Ovary (tissue), 3 donors: ENCODE measurements at regions not wholly inside any gene's neighbourhood (a gene's known extent, or its start where the extent isn't known, plus 50 kb on each side); places are given as distances from the start of the nearest gene placed in this dataset.

ENCODE experiments used
- EP300 ChIP-seq: sonication (generic); formaldehyde crosslinking; IDR thresholded peaks from one replicate; pipeline ENCODE4 v1.6.1; 2017; ENCODE audit warnings: antibody characterized with exemption
- POLR2A ChIP-seq: fragments of 450-650 bp; IDR thresholded peaks from one replicate; pipeline ENCODE4 v1.6.1; 2017; ENCODE audit warnings: antibody characterized with exemption, mild to moderate bottlenecking, moderate library complexity
- TF ChIP-seq, protein P1 (sequence below), 3 donors: fragments of 450-650 bp in 2 of 3; fragments of 200-600 bp in 1 of 3; IDR thresholded peaks; one replicate each; pipeline versions ENCODE4 v1.5.1 to v1.8.0; 2016 to 2022; ENCODE audit warnings: antibody characterized with exemption in 3 of 3, mild to moderate bottlenecking in 1 of 3
- donor health status: DM: no; HTN: no; CAD: no.

DNA sequence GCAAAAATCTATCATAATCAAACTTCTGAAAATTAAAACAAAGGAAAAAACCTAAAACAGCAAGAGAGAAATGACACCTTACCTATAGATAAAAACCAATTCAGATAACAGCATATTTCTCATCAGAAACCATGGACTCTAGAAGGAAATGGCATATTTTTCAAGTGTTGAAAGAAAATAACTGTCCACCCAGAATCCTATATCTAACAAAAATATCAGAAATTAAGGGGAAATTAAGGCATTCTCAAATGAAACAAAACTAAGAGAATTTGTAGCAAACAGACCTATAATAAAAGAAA, 257.2 kb downstream of the ANAPC1 start:
- no peak for TF ChIP-seq POLR2A
- TF ChIP-seq, protein P1, sequence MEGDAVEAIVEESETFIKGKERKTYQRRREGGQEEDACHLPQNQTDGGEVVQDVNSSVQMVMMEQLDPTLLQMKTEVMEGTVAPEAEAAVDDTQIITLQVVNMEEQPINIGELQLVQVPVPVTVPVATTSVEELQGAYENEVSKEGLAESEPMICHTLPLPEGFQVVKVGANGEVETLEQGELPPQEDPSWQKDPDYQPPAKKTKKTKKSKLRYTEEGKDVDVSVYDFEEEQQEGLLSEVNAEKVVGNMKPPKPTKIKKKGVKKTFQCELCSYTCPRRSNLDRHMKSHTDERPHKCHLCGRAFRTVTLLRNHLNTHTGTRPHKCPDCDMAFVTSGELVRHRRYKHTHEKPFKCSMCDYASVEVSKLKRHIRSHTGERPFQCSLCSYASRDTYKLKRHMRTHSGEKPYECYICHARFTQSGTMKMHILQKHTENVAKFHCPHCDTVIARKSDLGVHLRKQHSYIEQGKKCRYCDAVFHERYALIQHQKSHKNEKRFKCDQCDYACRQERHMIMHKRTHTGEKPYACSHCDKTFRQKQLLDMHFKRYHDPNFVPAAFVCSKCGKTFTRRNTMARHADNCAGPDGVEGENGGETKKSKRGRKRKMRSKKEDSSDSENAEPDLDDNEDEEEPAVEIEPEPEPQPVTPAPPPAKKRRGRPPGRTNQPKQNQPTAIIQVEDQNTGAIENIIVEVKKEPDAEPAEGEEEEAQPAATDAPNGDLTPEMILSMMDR (IDR thresholded peaks at IDR 0.05), result no peak
- no peak for TF ChIP-seq EP300
